ENCODE measurements at regions not wholly inside any gene's neighbourhood (a gene's known extent, or its start where the extent isn't known, plus 50 kb on each side); places are given as distances from the start of the nearest gene placed in this dataset.
A peak's percentile ranks its signal among the peaks of the same experiment; 100 is the strongest.
"Not testable (repeated sequence)": the region's sequence is repeated elsewhere in the genome, so short reads cannot be mapped to it uniquely, and the experiment has no call there.

GRCh38 chr12:88895634-88896033 lies 315.4 kb upstream of the KITLG start:
- no peak overlapping the region for H3K4me3 ChIP-seq (ENCODE audit: low read length in 3 of 3)
- H3K27me3 ChIP-seq (ENCODE audit: control insufficient read depth, insufficient read depth, low read length), result no peaks in the 10 kb centered on the region
- H3K4me1 ChIP-seq (ENCODE audit: control insufficient read depth in 2 of 3, insufficient read depth in 2 of 3, low read depth in 1 of 3, low read length in 3 of 3), result no peaks in the 10 kb centered on the region
- intact Hi-C loops (cut with DNase I), result no loop called here
- no peak for TF ChIP-seq CTCF (IDR thresholded peaks at IDR 0.05; ENCODE audit: borderline replicate concordance, extremely low read depth, insufficient read depth)
- DNase-seq (peak in 1 of 5 donors; percentile 4), FAIRE-seq (no peak)
- no peak overlapping the region for H3K9ac ChIP-seq (ENCODE audit: low read length in 3 of 3)
- no peaks in the 10 kb centered on the region for H3K36me3 ChIP-seq (ENCODE audit: control insufficient read depth in 2 of 3, insufficient read depth in 3 of 3, low read length in 3 of 3)
- H3K27ac ChIP-seq (ENCODE audit: low read depth in 2 of 2, low read length in 2 of 2), result no peak overlapping the region
- H3K9me3 ChIP-seq (ENCODE audit: control insufficient read depth in 2 of 3, insufficient read depth in 1 of 3, low read length in 3 of 3), result no peaks in the 10 kb centered on the region

DNA sequence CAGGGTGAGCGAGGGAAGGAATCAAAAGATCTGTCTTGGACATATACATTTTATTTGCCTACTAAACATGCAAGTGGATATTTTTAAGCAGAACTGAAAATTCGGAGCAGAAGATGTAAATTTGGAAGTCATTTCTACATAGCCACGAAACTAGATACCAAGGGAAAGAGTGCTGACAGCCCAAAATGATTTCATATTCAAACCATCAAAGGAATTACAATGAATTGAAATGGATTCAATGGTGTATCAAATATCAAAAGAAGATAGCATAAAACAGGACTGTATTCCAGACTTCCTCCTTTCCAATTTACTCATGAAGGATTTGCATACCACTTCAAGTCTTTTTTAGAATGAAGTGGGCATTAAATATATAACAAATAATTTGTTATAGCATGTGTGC lies 313.5 kb upstream of the KITLG start:
- intact Hi-C loops (cut with DNase I), result no loop called here
- Histone ChIP-seq H3K36me3 (ENCODE audit: control insufficient read depth in 2 of 3, insufficient read depth in 3 of 3, low read length in 3 of 3) (no peaks in the 10 kb centered on the region), H3K27ac (ENCODE audit: low read depth in 2 of 2, low read length in 2 of 2) (no peak overlapping the region), H3K4me1 (ENCODE audit: control insufficient read depth in 2 of 3, insufficient read depth in 2 of 3, low read depth in 1 of 3, low read length in 3 of 3) (no peaks in the 10 kb centered on the region), H3K4me3 (ENCODE audit: low read length in 3 of 3) (no peak overlapping the region), H3K27me3 (ENCODE audit: control insufficient read depth, insufficient read depth, low read length) (no peaks in the 10 kb centered on the region), H3K9me3 (ENCODE audit: control insufficient read depth in 2 of 3, insufficient read depth in 1 of 3, low read length in 3 of 3) (no peaks in the 10 kb centered on the region), H3K9ac (ENCODE audit: low read length in 3 of 3) (no peak overlapping the region)
- DNase-seq (no peak), FAIRE-seq (no peak)
- no peak for TF ChIP-seq CTCF (IDR thresholded peaks at IDR 0.05; ENCODE audit: borderline replicate concordance, extremely low read depth, insufficient read depth)

GRCh38 chr12:88891434-88891833 lies 311.2 kb upstream of the KITLG start:
- DNase-seq; H3K36me3 ChIP-seq (ENCODE audit: control insufficient read depth in 2 of 3, insufficient read depth in 3 of 3, low read length in 3 of 3); FAIRE-seq; H3K4me3 ChIP-seq (ENCODE audit: low read length in 3 of 3); intact Hi-C loops (cut with DNase I); H3K4me1 ChIP-seq (ENCODE audit: control insufficient read depth in 2 of 3, insufficient read depth in 2 of 3, low read depth in 1 of 3, low read length in 3 of 3); H3K9ac ChIP-seq (ENCODE audit: low read length in 3 of 3); H3K27ac ChIP-seq (ENCODE audit: low read depth in 2 of 2, low read length in 2 of 2); H3K9me3 ChIP-seq (ENCODE audit: control insufficient read depth in 2 of 3, insufficient read depth in 1 of 3, low read length in 3 of 3); H3K27me3 ChIP-seq (ENCODE audit: control insufficient read depth, insufficient read depth, low read length): not testable (repeated sequence)

- Histone ChIP-seq H3K4me1 (ENCODE audit: control insufficient read depth in 2 of 3, insufficient read depth in 2 of 3, low read depth in 1 of 3, low read length in 3 of 3) (no peaks in the 10 kb centered on the region), H3K4me3 (ENCODE audit: low read length in 3 of 3) (no peak overlapping the region), H3K36me3 (ENCODE audit: control insufficient read depth in 2 of 3, insufficient read depth in 3 of 3, low read length in 3 of 3) (no peaks in the 10 kb centered on the region), H3K9ac (ENCODE audit: low read length in 3 of 3) (no peak overlapping the region), H3K27ac (ENCODE audit: low read depth in 2 of 2, low read length in 2 of 2) (no peak overlapping the region), H3K27me3 (ENCODE audit: control insufficient read depth, insufficient read depth, low read length) (no peaks in the 10 kb centered on the region), H3K9me3 (ENCODE audit: control insufficient read depth in 2 of 3, insufficient read depth in 1 of 3, low read length in 3 of 3) (no peaks in the 10 kb centered on the region)
- no peak for DNase-seq
- no peak for FAIRE-seq
- intact Hi-C loops (cut with DNase I), result no loop called here
- TF ChIP-seq CTCF (IDR thresholded peaks at IDR 0.05; ENCODE audit: borderline replicate concordance, extremely low read depth, insufficient read depth), result no peak
Observed at GRCh38 chr12:88889326-88890110, 309.2 kb upstream of the KITLG start.

Measured in kidney (tissue), 13 donors.